SK-N-SH (cell line): ENCODE measurements at regions not wholly inside any gene's neighbourhood (a gene's known extent, or its start where the extent isn't known, plus 50 kb on each side); places are given as distances from the start of the nearest gene placed in this dataset.

Experiments used
- CTCF ChIP-seq: fragments of 200-600 bp; sonication (generic); IDR thresholded peaks from 2 replicates; pipeline ENCODE4 v1.6.1; 2017; ENCODE audit warnings: antibody characterized with exemption, mild to moderate bottlenecking, moderate library complexity
- EP300 ChIP-seq, 2 experiments: IDR thresholded peaks; 2 replicates each; pipeline versions ENCODE4 v1.4.0 to v1.6.1; 2012; ENCODE audit warnings: borderline replicate concordance in 1 of 2, low read depth in 1 of 2, low read length in 1 of 2
- JUND ChIP-seq: IDR thresholded peaks from 2 replicates; pipeline ENCODE4 v1.4.0; 2012
- MXI1 ChIP-seq: IDR thresholded peaks from 2 replicates; pipeline ENCODE4 v1.6.1; 2012; ENCODE audit warnings: mild to moderate bottlenecking, low read depth, low read length, improper control_type of control experiment
- NRF1 ChIP-seq: IDR thresholded peaks from 2 replicates; pipeline ENCODE4 v1.6.1; 2012; ENCODE audit warnings: low read depth, mild to moderate bottlenecking, low read length
- RAD21 ChIP-seq: IDR thresholded peaks from 2 replicates; pipeline ENCODE4 v1.6.1; 2012; ENCODE audit warnings: mild to moderate bottlenecking, low read length
- RXRA ChIP-seq: IDR thresholded peaks from 2 replicates; pipeline ENCODE4 v1.4.0; 2012; ENCODE audit warnings: low read depth, mild to moderate bottlenecking, borderline replicate concordance
- SMC3 ChIP-seq: IDR thresholded peaks from 2 replicates; pipeline ENCODE4 v1.6.1; 2012; ENCODE audit warnings: low read depth, low read length, improper control_type of control experiment
- TAF1 ChIP-seq: IDR thresholded peaks from 2 replicates; pipeline ENCODE4 v1.6.1; 2012; ENCODE audit warnings: low read depth, mild to moderate bottlenecking, low read length, moderate library complexity, borderline replicate concordance
- TF ChIP-seq, protein P1 (sequence below): fragments of 150-350 bp; IDR thresholded peaks from 2 replicates; pipeline ENCODE4 v1.6.1; 2016; ENCODE audit warnings: mild to moderate bottlenecking, low read depth, low read length

DNA sequence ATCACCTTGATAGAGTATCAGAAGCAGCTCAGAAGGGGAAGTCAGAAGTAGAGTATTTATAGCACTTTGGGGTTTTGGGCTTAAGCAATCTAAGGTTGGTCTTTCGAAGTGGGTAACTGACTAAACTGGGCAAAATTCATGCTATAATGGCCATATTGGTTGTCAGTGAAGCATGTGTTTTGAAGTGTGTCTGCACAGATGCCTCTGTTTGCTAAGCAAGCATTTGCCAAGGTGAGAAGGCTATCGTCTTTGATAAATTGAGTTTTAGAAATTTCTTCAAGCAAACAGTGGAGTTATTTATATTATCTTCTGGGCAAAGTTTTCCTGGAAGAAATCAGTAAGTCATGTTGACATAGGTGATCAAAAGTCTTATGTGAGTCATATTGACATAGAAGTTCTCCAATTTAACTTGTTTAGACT, 412.8 kb upstream of the TGFBR2 start:
- TF ChIP-seq JUND (no peak), CTCF (no peak), RAD21 (no peak), SMC3 (no peak), RXRA (no peak), EP300 (IDR thresholded peaks at IDR 0.05; ENCODE audit: borderline replicate concordance in 1 of 2, low read depth in 1 of 2, low read length in 1 of 2) (no peak), MXI1 (no peak), TAF1 (no peak), NRF1 (no peak)
- TF ChIP-seq, protein P1, sequence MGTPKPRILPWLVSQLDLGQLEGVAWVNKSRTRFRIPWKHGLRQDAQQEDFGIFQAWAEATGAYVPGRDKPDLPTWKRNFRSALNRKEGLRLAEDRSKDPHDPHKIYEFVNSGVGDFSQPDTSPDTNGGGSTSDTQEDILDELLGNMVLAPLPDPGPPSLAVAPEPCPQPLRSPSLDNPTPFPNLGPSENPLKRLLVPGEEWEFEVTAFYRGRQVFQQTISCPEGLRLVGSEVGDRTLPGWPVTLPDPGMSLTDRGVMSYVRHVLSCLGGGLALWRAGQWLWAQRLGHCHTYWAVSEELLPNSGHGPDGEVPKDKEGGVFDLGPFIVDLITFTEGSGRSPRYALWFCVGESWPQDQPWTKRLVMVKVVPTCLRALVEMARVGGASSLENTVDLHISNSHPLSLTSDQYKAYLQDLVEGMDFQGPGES, result no peak
